Tibial nerve (tissue), 4 donors: ENCODE measurements at regions not wholly inside any gene's neighbourhood (a gene's known extent, or its start where the extent isn't known, plus 50 kb on each side); places are given as distances from the start of the nearest gene placed in this dataset.

ENCODE experiments used
- DNase-seq, 2 donors: peaks; one replicate each; pipeline ENCODE4 v3.0.0-alpha.2; 2019; ENCODE audit warnings: low spot score in 2 of 2
- H3K27ac ChIP-seq, 4 donors: fragments of 200-600 bp; sonication (generic) in 3 of 4; one replicate each; pipeline ENCODE4 v1.5.1; 2017 to 2019; ENCODE audit warnings: mild to moderate bottlenecking in 1 of 4
- H3K27me3 ChIP-seq, 2 donors: fragments of 200-600 bp; sonication (generic) in 1 of 2; one replicate each; pipeline versions ENCODE4 v1.5.1 to v1.6.0; 2017 to 2019
- H3K36me3 ChIP-seq, 3 donors: fragments of 200-600 bp; sonication (generic); one replicate each; pipeline ENCODE4 v1.5.1; 2018 to 2019
- H3K4me1 ChIP-seq, 4 donors: fragments of 200-600 bp; sonication (generic) in 3 of 4; one replicate each; pipeline ENCODE4 v1.5.1; 2017 to 2019
- H3K4me3 ChIP-seq, 4 donors: fragments of 200-600 bp; sonication (generic) in 3 of 4; one replicate each; pipeline ENCODE4 v1.5.1; 2017 to 2019; ENCODE audit warnings: mild to moderate bottlenecking in 1 of 4, moderate library complexity in 1 of 4
- H3K9me3 ChIP-seq, 4 donors: fragments of 200-600 bp; sonication (generic) in 3 of 4; one replicate each; pipeline ENCODE4 v1.5.1; 2017 to 2019
- CTCF ChIP-seq, 5 experiments: fragments of 200-600 bp in 3 of 5; fragments of 450-650 bp in 2 of 5; sonication (generic) in 3 of 5; IDR thresholded peaks; one replicate each; pipeline ENCODE4 v1.5.1; 2016 to 2019; ENCODE audit warnings: antibody characterized with exemption in 5 of 5, mild to moderate bottlenecking in 3 of 5, moderate library complexity in 2 of 5
- EP300 ChIP-seq, 2 donors: sonication (generic); formaldehyde crosslinking; IDR thresholded peaks; one replicate each; pipeline ENCODE4 v1.6.1; 2017; ENCODE audit warnings: antibody characterized with exemption in 2 of 2, mild to moderate bottlenecking in 1 of 2
- POLR2A ChIP-seq, 2 donors: fragments of 450-650 bp; IDR thresholded peaks; one replicate each; pipeline ENCODE4 v1.6.1; 2017; ENCODE audit warnings: antibody characterized with exemption in 2 of 2, mild to moderate bottlenecking in 2 of 2, moderate library complexity in 2 of 2
- WGBS, 2 donors: methylation state at CpG; one replicate each; pipeline ENCODE4 v1.1.5; 2018; 5-methylcytosine and 5-hydroxymethylcytosine counted together

DNA sequence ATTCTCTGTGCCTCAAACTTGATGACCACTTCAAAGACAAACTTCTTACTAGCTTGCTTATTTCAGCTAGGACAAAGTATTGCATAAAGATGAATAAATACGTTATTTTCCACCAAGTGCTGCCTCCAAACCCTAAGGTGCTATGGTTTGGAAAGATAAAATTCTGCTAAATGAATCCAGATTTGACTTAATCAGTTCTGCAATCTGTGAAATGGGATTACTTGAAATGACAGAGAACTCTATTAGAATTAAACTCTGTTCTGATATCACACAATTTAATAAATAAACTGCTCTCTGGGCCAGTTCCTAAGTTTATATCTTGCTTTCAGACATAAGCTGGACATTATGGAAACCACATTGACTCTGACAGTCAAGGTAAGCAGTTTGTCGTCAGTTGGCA, 338.8 kb upstream of the SEMA6D start:
- TF ChIP-seq EP300 (IDR thresholded peaks at IDR 0.05): no peak
- 48 to 70% methylated on average over 2 of the region's 2 CpGs for WGBS, 2 donors
- no peak for DNase-seq

DNA sequence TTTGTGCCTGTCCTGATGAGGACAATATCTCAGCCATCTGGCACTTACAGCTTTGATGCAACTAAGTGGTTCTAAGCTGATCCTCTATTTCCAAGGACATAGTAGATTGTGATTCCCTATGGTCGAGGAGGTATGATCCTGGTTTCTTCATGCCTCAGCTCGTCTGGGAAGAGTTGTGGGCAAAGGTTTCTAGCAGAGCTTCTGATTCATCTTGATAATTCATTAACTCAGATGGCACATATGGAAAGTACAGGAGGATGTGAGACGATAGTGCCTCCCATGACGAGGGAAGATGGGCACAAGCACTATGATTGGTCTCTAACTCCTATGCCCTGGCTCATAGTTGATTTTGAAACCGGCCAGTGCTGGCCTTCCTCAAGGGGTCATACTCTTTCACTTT, 334.2 kb upstream of the SEMA6D start:
- TF ChIP-seq POLR2A (IDR thresholded peaks at IDR 0.05) (no peak), EP300 (IDR thresholded peaks at IDR 0.05) (no peak)
- no peaks in the 10 kb centered on the region for H3K27me3 ChIP-seq
- 66% methylated on average over 5 of the region's 5 CpGs for WGBS, 2 donors
- H3K9me3 ChIP-seq: no peaks in the 10 kb centered on the region
- no peaks in the 10 kb centered on the region for H3K36me3 ChIP-seq
- H3K4me1 ChIP-seq: peaks cover 0 to 10% (median 2%) of the 10 kb centered on the region in 4 donors
- no peak overlapping the region for H3K4me3 ChIP-seq
- peak overlapping the region in 2 of 4 donors; percentile 44 to 78 for H3K27ac ChIP-seq
- DNase-seq: no peak

More for the DNA sequence above, 338.8 kb upstream of the SEMA6D start:
- Histone ChIP-seq H3K4me1 (peaks cover 0 to under 1% (median 0%) of the 10 kb centered on the region in 4 donors), H3K36me3 (no peaks in the 10 kb centered on the region), H3K27me3 (no peaks in the 10 kb centered on the region), H3K4me3 (no peak overlapping the region), H3K9me3 (no peaks in the 10 kb centered on the region), H3K27ac (no peak overlapping the region)

DNA sequence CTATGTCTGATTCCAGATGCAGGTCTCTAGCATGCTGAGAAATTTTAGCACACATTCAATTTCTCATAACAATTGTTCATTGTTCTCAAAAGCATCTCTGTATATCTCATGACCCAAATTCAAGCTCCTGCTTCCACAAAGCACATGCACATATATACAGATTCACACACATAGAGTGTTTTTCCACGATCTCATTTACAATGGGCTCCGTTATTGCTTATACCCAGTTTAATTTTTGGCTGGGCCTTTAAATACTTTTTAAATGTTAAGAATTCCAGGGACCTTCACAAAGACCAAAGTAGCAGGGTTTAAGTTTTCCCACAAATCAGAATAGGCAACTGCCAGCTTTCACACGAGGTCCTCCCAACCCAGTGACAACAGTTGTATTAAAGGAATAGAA, 333.5 kb upstream of the SEMA6D start:
- H3K4me3 ChIP-seq: no peak overlapping the region
- H3K27ac ChIP-seq: peak overlapping the region in 2 of 4 donors; percentile 44 to 78
- H3K4me1 ChIP-seq: peaks cover 0 to 10% (median 2%) of the 10 kb centered on the region in 4 donors
- H3K36me3 ChIP-seq: no peaks in the 10 kb centered on the region
- TF ChIP-seq CTCF (IDR thresholded peaks at IDR 0.05) (no peak), EP300 (IDR thresholded peaks at IDR 0.05) (no peak), POLR2A (IDR thresholded peaks at IDR 0.05) (no peak)
- DNase-seq: no peak
- WGBS, 2 donors: 23 to 36% methylated on average over 3 of the region's 3 CpGs
- H3K27me3 ChIP-seq: no peaks in the 10 kb centered on the region
- H3K9me3 ChIP-seq: no peaks in the 10 kb centered on the region

- peak overlapping the region in 2 of 4 donors; percentile 44 to 78 for H3K27ac ChIP-seq
- H3K9me3 ChIP-seq: no peaks in the 10 kb centered on the region
- no peaks in the 10 kb centered on the region for H3K27me3 ChIP-seq
- TF ChIP-seq CTCF (IDR thresholded peaks at IDR 0.05) (no peak), POLR2A (IDR thresholded peaks at IDR 0.05) (no peak), EP300 (IDR thresholded peaks at IDR 0.05) (no peak)
- DNase-seq: peak in 1 of 2 donors; percentile 12
- 20 to 24% methylated on average over 4 of the region's 4 CpGs for WGBS, 2 donors
- H3K4me1 ChIP-seq: peaks cover 0 to 10% (median 2%) of the 10 kb centered on the region in 4 donors
- H3K36me3 ChIP-seq: no peaks in the 10 kb centered on the region
- no peak overlapping the region for H3K4me3 ChIP-seq
Observed at GRCh38 chr15:47384341-47384740, 333.0 kb upstream of the SEMA6D start.

DNA sequence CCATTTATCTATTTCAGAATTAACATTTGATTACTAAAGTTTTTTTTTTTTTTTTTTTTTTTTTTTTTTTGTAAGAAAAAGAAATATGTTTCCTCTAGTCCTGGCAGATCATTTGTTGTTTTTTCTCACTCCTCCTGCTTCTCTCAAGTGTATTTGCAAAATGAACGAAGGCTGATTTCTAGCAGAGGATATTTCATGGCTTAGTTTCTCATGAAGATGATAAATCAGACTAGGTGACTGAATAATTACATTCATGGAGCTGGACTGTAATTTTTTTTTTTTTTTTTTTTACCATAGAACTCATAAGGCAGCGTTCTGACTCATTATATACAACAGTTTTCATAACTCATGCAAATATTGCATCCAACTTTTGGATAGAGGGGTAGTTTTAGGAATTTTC, 332.5 kb upstream of the SEMA6D start:
- Histone ChIP-seq H3K36me3 (no peaks in the 10 kb centered on the region), H3K27me3 (no peaks in the 10 kb centered on the region), H3K4me3 (no peak overlapping the region), H3K9me3 (no peaks in the 10 kb centered on the region), H3K4me1 (peaks cover 0 to 10% (median 2%) of the 10 kb centered on the region in 4 donors), H3K27ac (no peak overlapping the region)
- no peak for DNase-seq
- WGBS, 2 donors: 58 to 59% methylated on average over 2 of the region's 2 CpGs
- TF ChIP-seq EP300 (IDR thresholded peaks at IDR 0.05) (no peak), POLR2A (IDR thresholded peaks at IDR 0.05) (no peak)

GRCh38 chr15:47386459-47386858, 330.8 kb upstream of the SEMA6D start:
- DNase-seq: no peak
- Histone ChIP-seq H3K9me3 (no peaks in the 10 kb centered on the region), H3K4me3 (no peak overlapping the region), H3K36me3 (no peaks in the 10 kb centered on the region), H3K27me3 (no peaks in the 10 kb centered on the region), H3K4me1 (peaks cover 0 to 16% (median 2%) of the 10 kb centered on the region in 4 donors), H3K27ac (no peak overlapping the region)
- TF ChIP-seq EP300 (IDR thresholded peaks at IDR 0.05) (no peak), CTCF (IDR thresholded peaks at IDR 0.05) (no peak), POLR2A (IDR thresholded peaks at IDR 0.05) (no peak)
- 98% methylated on average over 5 of the region's 5 CpGs for WGBS, 2 donors

DNA sequence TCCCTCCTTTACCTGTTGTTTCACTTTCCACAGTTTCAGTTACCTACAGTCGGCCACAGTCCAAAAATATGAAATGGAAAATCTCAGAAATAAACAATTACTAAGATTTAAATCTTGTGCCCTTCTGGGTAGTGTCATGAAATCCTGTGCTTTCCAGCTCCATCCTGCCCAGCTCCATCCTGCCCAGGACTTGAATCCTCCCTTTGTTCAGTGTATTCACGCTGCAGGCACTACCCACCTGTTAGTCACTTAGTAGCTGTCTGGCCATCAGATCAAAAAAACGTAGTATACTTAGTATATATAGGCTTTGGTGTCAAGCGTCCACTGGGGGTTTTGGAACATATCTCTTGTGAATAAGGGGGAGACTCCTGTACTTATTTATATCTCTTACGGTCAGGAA, 329.0 kb upstream of the SEMA6D start:
- H3K36me3 ChIP-seq: no peaks in the 10 kb centered on the region
- TF ChIP-seq EP300 (IDR thresholded peaks at IDR 0.05) (no peak), POLR2A (IDR thresholded peaks at IDR 0.05) (no peak), CTCF (IDR thresholded peaks at IDR 0.05) (no peak)
- WGBS, 2 donors: 70 to 76% methylated on average over 5 of the region's 5 CpGs
- H3K27me3 ChIP-seq: no peaks in the 10 kb centered on the region
- no peak overlapping the region for H3K4me3 ChIP-seq
- H3K4me1 ChIP-seq: peaks cover 0 to 28% (median 2%) of the 10 kb centered on the region in 4 donors
- no peak for DNase-seq
- no peak overlapping the region for H3K27ac ChIP-seq
- no peaks in the 10 kb centered on the region for H3K9me3 ChIP-seq
